NT2/D1 (cell line): ENCODE measurements at regions not wholly inside any gene's neighbourhood (a gene's known extent, or its start where the extent isn't known, plus 50 kb on each side); places are given as distances from the start of the nearest gene placed in this dataset.

Experiments
- DNase-seq: peaks from one replicate; pipeline ENCODE4 v3.0.0-alpha.2; 2011; ENCODE audit warnings: low read depth, low spot score
- H3K27me3 ChIP-seq: 2 replicates; pipeline ENCODE4 v1.6.0; 2011; ENCODE audit warnings: mild to moderate bottlenecking; ENCODE audit not compliant: insufficient read length, insufficient read depth
- H3K36me3 ChIP-seq: 2 replicates; pipeline ENCODE4 v1.6.1; 2011; ENCODE audit warnings: mild to moderate bottlenecking, low read length, mixed read lengths; ENCODE audit not compliant: insufficient read depth, insufficient read length
- H3K4me1 ChIP-seq: 2 replicates; pipeline ENCODE4 v1.5.1; 2011; ENCODE audit not compliant: insufficient read depth, insufficient read length
- H3K4me3 ChIP-seq: 2 replicates; pipeline ENCODE4 v1.5.1; 2011; ENCODE audit warnings: low read depth; ENCODE audit not compliant: insufficient read length
- H3K9ac ChIP-seq: 2 replicates; pipeline ENCODE4 v1.6.0; 2011; ENCODE audit warnings: low read depth; ENCODE audit not compliant: insufficient read length
- H3K9me3 ChIP-seq: 2 replicates; pipeline ENCODE4 v1.5.1; 2011; ENCODE audit warnings: mild to moderate bottlenecking, low read length; ENCODE audit not compliant: insufficient read depth
- SUZ12 ChIP-seq: IDR thresholded peaks from 2 replicates; pipeline ENCODE4 v1.6.1; 2011; ENCODE audit not compliant: insufficient read length, insufficient read depth; ENCODE audit errors: extremely low read depth
- YY1 ChIP-seq: IDR thresholded peaks from 2 replicates; pipeline ENCODE4 v1.6.1; 2011; ENCODE audit not compliant: insufficient read length, insufficient read depth
- ZNF274 ChIP-seq: IDR thresholded peaks from 2 replicates; pipeline ENCODE4 v1.6.1; 2011; ENCODE audit warnings: mild to moderate bottlenecking, low read depth, low read length

DNA sequence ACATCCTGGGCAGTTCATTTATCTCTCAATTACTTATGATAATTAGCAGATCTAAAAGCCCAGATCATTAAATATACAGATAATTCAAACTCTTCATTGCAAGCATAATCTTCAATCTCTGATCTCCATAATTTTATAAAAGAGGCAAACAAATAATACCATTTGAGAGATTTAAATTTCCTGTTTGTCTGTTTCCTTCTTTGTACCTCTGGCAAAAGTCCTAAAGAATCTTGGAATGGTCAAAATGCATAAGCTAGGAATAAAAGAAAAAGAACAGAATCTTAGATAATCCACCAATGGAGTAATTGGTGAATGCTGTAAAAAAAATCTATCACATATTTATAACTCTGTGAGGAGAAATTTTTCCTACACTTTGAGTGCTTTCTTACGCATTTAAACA is 1080.9 kb upstream of the ZEB2 start:
- Histone ChIP-seq H3K4me3 (no peak overlapping the region), H3K9me3 (no peaks in the 10 kb centered on the region), H3K9ac (no peak overlapping the region), H3K4me1 (no peaks in the 10 kb centered on the region), H3K36me3 (no peaks in the 10 kb centered on the region), H3K27me3 (no peaks in the 10 kb centered on the region)
- TF ChIP-seq YY1 = no peak
- no peak for TF ChIP-seq SUZ12
- TF ChIP-seq ZNF274 = no peak
- no peak for DNase-seq

DNA sequence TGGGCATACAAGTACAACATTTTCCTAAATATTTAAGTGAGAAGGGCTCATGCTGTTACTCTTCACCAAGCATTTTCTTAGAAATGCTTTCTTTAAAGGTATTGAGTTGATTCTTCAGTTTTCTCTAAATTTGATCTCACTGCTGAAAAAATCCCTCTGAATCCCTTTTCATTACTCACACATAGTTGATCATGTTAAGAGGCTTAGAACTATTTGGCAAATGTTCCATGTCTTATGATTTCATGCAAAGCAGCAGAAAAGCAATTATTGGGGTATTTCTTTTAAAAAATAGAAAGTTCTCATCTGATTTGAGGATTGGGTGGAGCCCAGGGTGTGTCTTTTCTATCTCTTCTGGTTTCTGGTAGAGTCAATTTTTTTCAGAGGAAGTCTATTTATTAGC is 1079.8 kb upstream of the ZEB2 start:
- no peaks in the 10 kb centered on the region for H3K36me3 ChIP-seq
- H3K27me3 ChIP-seq = no peaks in the 10 kb centered on the region
- H3K9ac ChIP-seq = no peak overlapping the region
- H3K4me3 ChIP-seq = no peak overlapping the region
- DNase-seq = no peak
- H3K4me1 ChIP-seq = no peaks in the 10 kb centered on the region
- no peaks in the 10 kb centered on the region for H3K9me3 ChIP-seq
- TF ChIP-seq YY1 (no peak), SUZ12 (no peak), ZNF274 (no peak)

DNA sequence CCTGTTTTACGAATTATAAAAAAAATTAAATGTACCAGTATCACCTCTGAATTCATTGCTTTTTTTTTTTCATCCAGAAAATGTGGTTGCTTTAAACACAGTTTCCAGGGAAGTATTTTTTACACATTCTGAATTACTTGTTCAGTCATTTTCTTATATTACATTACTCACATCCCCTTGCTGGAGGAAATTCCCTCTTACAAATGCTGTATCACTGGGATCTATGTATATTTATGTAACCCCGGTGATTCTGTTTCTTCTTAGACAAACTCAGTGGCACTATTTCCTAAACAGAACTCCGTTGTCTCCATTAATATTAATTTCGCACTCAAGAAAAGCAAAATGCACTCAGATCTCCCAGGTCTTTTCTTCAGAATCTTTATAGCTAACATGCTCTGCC is 1078.5 kb upstream of the ZEB2 start:
- Histone ChIP-seq H3K4me3 (no peak overlapping the region), H3K27me3 (no peaks in the 10 kb centered on the region), H3K9ac (no peak overlapping the region), H3K9me3 (no peaks in the 10 kb centered on the region), H3K4me1 (no peaks in the 10 kb centered on the region), H3K36me3 (no peaks in the 10 kb centered on the region)
- TF ChIP-seq YY1 (no peak), SUZ12 (no peak), ZNF274 (no peak)
- DNase-seq = no peak

DNA sequence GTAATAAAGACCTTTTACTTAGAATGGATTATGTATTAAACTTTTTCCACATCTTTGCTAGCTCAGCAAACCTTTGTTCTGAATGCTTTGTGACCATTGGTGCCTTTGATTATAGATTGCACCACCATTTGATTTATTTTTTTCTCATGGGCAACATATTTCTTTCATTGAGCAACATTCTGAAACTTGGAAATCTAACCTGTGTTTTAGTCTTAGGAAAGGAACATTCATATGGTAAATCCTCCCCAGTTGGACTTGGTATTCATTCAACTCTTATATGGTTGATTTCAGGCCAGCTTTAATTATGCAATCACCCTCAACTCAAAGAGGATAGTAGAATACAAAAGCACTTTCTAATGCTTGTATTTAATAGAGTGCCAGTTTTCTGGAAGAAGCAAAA is 1077.9 kb upstream of the ZEB2 start:
- DNase-seq = no peak
- H3K9ac ChIP-seq = no peak overlapping the region
- H3K4me3 ChIP-seq = no peak overlapping the region
- TF ChIP-seq SUZ12 (no peak), ZNF274 (no peak), YY1 (no peak)
- H3K4me1 ChIP-seq = no peaks in the 10 kb centered on the region
- H3K27me3 ChIP-seq = no peaks in the 10 kb centered on the region
- no peaks in the 10 kb centered on the region for H3K36me3 ChIP-seq
- H3K9me3 ChIP-seq = no peaks in the 10 kb centered on the region

DNA sequence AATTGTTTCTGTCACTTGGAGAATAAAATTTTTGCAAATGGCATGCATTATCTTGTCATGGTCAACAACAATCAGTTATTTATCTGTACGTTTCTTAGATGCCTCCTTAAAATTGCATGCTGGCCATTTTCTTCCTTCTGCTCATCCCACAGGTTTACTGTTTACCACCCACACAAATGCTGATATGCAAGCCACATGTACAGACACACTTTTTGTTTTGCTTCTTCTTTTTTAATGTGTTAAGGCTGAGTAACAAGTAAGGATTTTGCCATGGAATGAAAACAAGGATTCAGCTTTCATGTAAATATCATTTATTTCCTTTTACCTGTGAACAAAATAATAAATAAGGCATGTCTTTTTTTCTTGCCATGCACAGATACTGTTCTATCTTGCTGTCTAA is 1077.1 kb upstream of the ZEB2 start:
- TF ChIP-seq YY1 (no peak), SUZ12 (no peak), ZNF274 (no peak)
- Histone ChIP-seq H3K27me3 (no peaks in the 10 kb centered on the region), H3K9ac (no peak overlapping the region), H3K4me1 (no peaks in the 10 kb centered on the region), H3K9me3 (no peaks in the 10 kb centered on the region), H3K4me3 (no peak overlapping the region), H3K36me3 (no peaks in the 10 kb centered on the region)
- no peak for DNase-seq

DNA sequence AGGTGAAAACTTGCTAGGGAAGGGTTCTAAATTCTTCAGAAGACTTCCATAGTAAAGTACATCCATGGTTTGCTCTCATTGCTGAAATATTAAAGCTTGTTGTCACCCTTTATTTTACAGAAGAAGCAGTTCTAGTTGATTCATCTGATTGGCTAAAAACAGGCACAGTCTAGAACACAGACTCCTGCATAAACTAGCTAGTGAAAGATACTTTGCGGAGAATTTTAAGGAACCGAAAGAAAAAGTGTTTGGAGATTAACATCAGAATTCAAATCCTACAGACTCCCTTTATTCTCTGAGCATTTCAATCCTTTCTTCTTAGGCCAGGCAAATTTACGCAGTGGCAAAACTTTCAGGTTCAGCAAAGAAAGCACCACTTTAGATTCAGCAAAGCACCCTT is 1076.5 kb upstream of the ZEB2 start:
- Histone ChIP-seq H3K9ac (no peak overlapping the region), H3K4me1 (no peaks in the 10 kb centered on the region), H3K27me3 (no peaks in the 10 kb centered on the region), H3K36me3 (no peaks in the 10 kb centered on the region), H3K4me3 (no peak overlapping the region), H3K9me3 (no peaks in the 10 kb centered on the region)
- TF ChIP-seq SUZ12 (no peak), YY1 (no peak), ZNF274 (no peak)
- DNase-seq = no peak

DNA sequence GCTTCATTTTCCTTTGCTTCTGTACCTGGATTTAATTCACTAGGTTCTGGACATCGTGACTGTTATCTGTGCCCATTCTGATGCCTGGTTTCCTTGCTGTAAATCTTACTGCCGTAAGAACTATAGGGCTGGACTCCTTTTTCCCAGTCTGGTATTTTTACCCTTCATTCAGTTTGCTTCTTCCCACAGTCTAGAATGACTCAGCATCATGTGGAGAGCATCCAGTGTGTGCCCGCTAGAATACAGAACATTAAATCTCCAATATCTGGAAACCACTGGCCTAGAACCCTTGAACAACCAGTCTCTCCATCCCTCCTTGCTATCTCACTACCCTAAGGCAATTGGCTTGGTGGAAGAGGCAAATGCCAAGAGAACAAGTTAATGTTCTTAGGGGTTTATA is 1075.4 kb upstream of the ZEB2 start:
- Histone ChIP-seq H3K36me3 (no peaks in the 10 kb centered on the region), H3K27me3 (no peaks in the 10 kb centered on the region), H3K4me1 (no peaks in the 10 kb centered on the region), H3K9me3 (no peaks in the 10 kb centered on the region), H3K9ac (no peak overlapping the region), H3K4me3 (no peak overlapping the region)
- no peak for DNase-seq
- TF ChIP-seq ZNF274 = no peak
- TF ChIP-seq YY1 = no peak
- TF ChIP-seq SUZ12 = no peak
